OCI-LY7 (cell line): ENCODE measurements at regions not wholly inside any gene's neighbourhood (a gene's known extent, or its start where the extent isn't known, plus 50 kb on each side); places are given as distances from the start of the nearest gene placed in this dataset.

Experiments used
- BruUV-seq: library from RNA; stranded (reverse); fragments of 400-500 nt; replicated peaks from 2 replicates; lab custom pipeline; 2021; lab: Mats Ljungman, UMichigan
- CTCF ChIA-PET: fragments of 300-600 bp; sonication (Branson Sonifier 250); formaldehyde crosslinking; loops from one replicate; lab custom pipeline; 2022; ENCODE audit warnings: antibody characterized with exemption; ENCODE audit not compliant: unreplicated experiment; lab: Charles Lee
- POLR2A ChIA-PET: fragments of 300-600 bp; sonication (Branson Sonifier 250); formaldehyde crosslinking; loops from one replicate; lab custom pipeline; 2022; ENCODE audit warnings: antibody characterized with exemption; lab: Charles Lee
- DNase-seq: peaks from one replicate; pipeline ENCODE4 v3.0.0-alpha.2; 2015; ENCODE audit warnings: low spot score
- H2AFZ ChIP-seq: fragments of 200-600 bp; sonication (generic), shearing (Covaris generic); 2 replicates; pipeline ENCODE4 v1.6.1; 2014; ENCODE audit warnings: mild to moderate bottlenecking, antibody characterized with exemption, low read length, moderate library complexity
- H3K27ac ChIP-seq: fragments of 200-600 bp; sonication (generic); 2 replicates; pipeline ENCODE4 v1.5.1; 2014; ENCODE audit warnings: mixed run types, low read depth, mild to moderate bottlenecking, moderate library complexity, low read length, inconsistent platforms; ENCODE audit not compliant: poor library complexity, severe bottlenecking
- H3K36me3 ChIP-seq: fragments of 200-600 bp; sonication (generic); 2 replicates; pipeline ENCODE4 v1.6.1; 2014; ENCODE audit warnings: mild to moderate bottlenecking, antibody characterized with exemption, low read length, moderate library complexity, mixed read lengths; ENCODE audit not compliant: insufficient read depth
- H3K4me1 ChIP-seq: fragments of 200-600 bp; sonication (generic); 2 replicates; pipeline ENCODE4 v1.5.1; 2014; ENCODE audit warnings: mild to moderate bottlenecking, low read length; ENCODE audit not compliant: insufficient read depth, poor library complexity, severe bottlenecking
- H3K4me2 ChIP-seq: fragments of 200-600 bp; sonication (generic); 2 replicates; pipeline ENCODE4 v1.6.1; 2014; ENCODE audit warnings: mild to moderate bottlenecking, low read length
- H3K4me3 ChIP-seq: fragments of 200-600 bp; sonication (generic); 2 replicates; pipeline ENCODE4 v1.5.1; 2014; ENCODE audit warnings: mild to moderate bottlenecking, low read depth, low read length; ENCODE audit not compliant: poor library complexity, severe bottlenecking
- H3K79me2 ChIP-seq: fragments of 200-600 bp; sonication (generic); 2 replicates; pipeline ENCODE4 v1.6.1; 2016; ENCODE audit warnings: low read depth, mild to moderate bottlenecking, low read length, moderate library complexity, mixed read lengths; ENCODE audit not compliant: insufficient read depth
- H3K9me2 ChIP-seq: fragments of 200-600 bp; sonication (generic); 2 replicates; pipeline ENCODE4 v1.6.1; 2016; ENCODE audit warnings: mild to moderate bottlenecking, low read length, mixed read lengths; ENCODE audit not compliant: insufficient read depth
- H3K9me3 ChIP-seq: fragments of 200-600 bp; sonication (generic); 2 replicates; pipeline ENCODE4 v1.6.1; 2014; ENCODE audit warnings: mild to moderate bottlenecking, mixed run types, low read length, mixed read lengths
- H4K20me1 ChIP-seq: fragments of 200-600 bp; sonication (generic); 2 replicates; pipeline ENCODE4 v1.6.1; 2014; ENCODE audit warnings: mild to moderate bottlenecking, antibody characterized with exemption, low read length, moderate library complexity, mixed read lengths; ENCODE audit not compliant: insufficient read depth
- CTCF ChIP-seq: fragments of 200-600 bp; sonication (generic); conservative IDR thresholded peaks from 2 replicates; pipeline ENCODE4 v1.5.1; 2014; ENCODE audit warnings: mild to moderate bottlenecking, antibody characterized with exemption, low read length, moderate library complexity, mixed read lengths
- EZH2phosphoT487 ChIP-seq: fragments of 200-600 bp; sonication (generic); IDR thresholded peaks from 2 replicates; pipeline ENCODE4 v1.6.1; 2018; ENCODE audit warnings: low read depth, borderline replicate concordance, mild to moderate bottlenecking, mixed run types, antibody characterized with exemption, low read length, moderate library complexity, mixed read lengths
- intact Hi-C: fragments of 100-400 bp; cut with micrococcal nuclease; formaldehyde crosslinking; loops from one replicate; pipeline ENCODE4 v1.10.0; 2022; ENCODE audit not compliant: unreplicated experiment

GRCh38 chrX:82961129-82961528, 547.0 kb upstream of the POU3F4 start:
- ChIA-PET POLR2A (no interaction called here), CTCF (no interaction called here)
- Histone ChIP-seq H2AFZ (no peak overlapping the region), H3K4me3 (no peak overlapping the region), H3K4me1 (no peaks in the 10 kb centered on the region), H3K27ac (no peak overlapping the region), H3K9me3 (no peaks in the 10 kb centered on the region), H3K36me3 (no peaks in the 10 kb centered on the region), H3K79me2 (no peaks in the 10 kb centered on the region), H4K20me1 (no peaks in the 10 kb centered on the region), H3K4me2 (no peak overlapping the region), H3K9me2 (no peaks in the 10 kb centered on the region)
- TF ChIP-seq EZH2phosphoT487: no peak
- no peak for TF ChIP-seq CTCF
- intact Hi-C loops: no loop called here
- BruUV-seq: no TSS peak
- DNase-seq: peak; percentile 0

GRCh38 chrX:82973646-82974045, 534.4 kb upstream of the POU3F4 start:
- ChIA-PET POLR2A (no interaction called here), CTCF (no interaction called here)
- H3K36me3 ChIP-seq: no peaks in the 10 kb centered on the region
- intact Hi-C loops: no loop called here
- no peak overlapping the region for H3K4me2 ChIP-seq
- H4K20me1 ChIP-seq: no peaks in the 10 kb centered on the region
- no peak overlapping the region for H2AFZ ChIP-seq
- no TSS peak for BruUV-seq
- no peaks in the 10 kb centered on the region for H3K9me2 ChIP-seq
- DNase-seq: no peak
- H3K27ac ChIP-seq: no peak overlapping the region
- H3K4me1 ChIP-seq: no peaks in the 10 kb centered on the region
- TF ChIP-seq EZH2phosphoT487 (no peak), CTCF (no peak)
- no peaks in the 10 kb centered on the region for H3K9me3 ChIP-seq
- H3K4me3 ChIP-seq: no peak overlapping the region
- no peaks in the 10 kb centered on the region for H3K79me2 ChIP-seq

DNA sequence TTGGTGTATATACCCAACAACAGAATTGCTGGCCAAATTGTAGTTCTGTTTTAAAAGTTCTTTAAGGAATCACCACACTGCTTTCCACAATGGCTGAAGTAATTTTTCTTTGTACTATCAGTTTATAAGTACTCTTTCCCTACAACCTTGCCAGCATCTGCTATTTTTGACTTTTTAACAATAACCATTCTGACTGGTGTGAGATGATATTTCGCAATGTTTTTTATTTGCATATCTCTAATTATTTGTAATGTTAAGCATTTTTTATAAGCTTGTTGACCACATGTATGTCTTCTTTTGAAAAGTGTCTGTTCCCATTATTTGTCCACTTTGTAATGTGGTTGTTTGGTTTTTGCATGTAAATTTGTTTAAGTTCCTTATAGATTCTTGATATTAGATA, 509.9 kb upstream of the POU3F4 start:
- no TSS peak for BruUV-seq

More for the DNA sequence above, 509.9 kb upstream of the POU3F4 start:
- H3K27ac ChIP-seq: no peak overlapping the region
- intact Hi-C loops: no loop called here
- no peak for DNase-seq
- no peaks in the 10 kb centered on the region for H3K79me2 ChIP-seq
- H4K20me1 ChIP-seq: no peaks in the 10 kb centered on the region
- H3K9me3 ChIP-seq: no peaks in the 10 kb centered on the region
- no peak for TF ChIP-seq EZH2phosphoT487
- ChIA-PET POLR2A (no interaction called here), CTCF (no interaction called here)
- no peaks in the 10 kb centered on the region for H3K9me2 ChIP-seq
- H3K36me3 ChIP-seq: no peaks in the 10 kb centered on the region
- H2AFZ ChIP-seq: no peak overlapping the region
- H3K4me2 ChIP-seq: no peak overlapping the region
- no peak overlapping the region for H3K4me3 ChIP-seq
- H3K4me1 ChIP-seq: no peaks in the 10 kb centered on the region
